ENCODE measurements at regions not wholly inside any gene's neighbourhood (a gene's known extent, or its start where the extent isn't known, plus 50 kb on each side); places are given as distances from the start of the nearest gene placed in this dataset.
"Not testable (repeated sequence)": the region's sequence is repeated elsewhere in the genome, so short reads cannot be mapped to it uniquely, and the experiment has no call there.

DNA sequence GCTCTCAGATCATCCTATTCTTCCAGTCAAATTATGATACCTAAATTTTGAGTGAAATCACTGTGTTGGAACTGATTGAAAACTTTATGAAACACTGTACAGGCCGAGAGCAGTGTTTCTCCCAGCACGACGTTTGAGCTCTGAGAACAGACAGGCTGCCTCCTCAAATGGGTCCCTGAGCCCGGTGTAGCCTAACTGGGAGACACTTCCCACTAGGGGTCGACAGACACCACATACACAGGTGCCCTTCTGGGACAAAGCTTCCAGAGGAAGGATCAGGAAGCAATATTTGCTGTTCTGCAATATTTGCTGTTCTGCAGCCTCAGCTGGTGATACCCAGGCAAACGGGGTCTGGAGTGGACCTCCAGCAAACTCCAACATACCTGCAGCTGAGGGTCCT, 392.5 kb upstream of the PBX1 start:
- TF ChIP-seq CTCF, POLR2A (IDR thresholded peaks at IDR 0.05): not testable (repeated sequence)

Measured in testis (tissue), 2 donors.